ENCODE measurements at regions not wholly inside any gene's neighbourhood (a gene's known extent, or its start where the extent isn't known, plus 50 kb on each side); places are given as distances from the start of the nearest gene placed in this dataset.

DNA sequence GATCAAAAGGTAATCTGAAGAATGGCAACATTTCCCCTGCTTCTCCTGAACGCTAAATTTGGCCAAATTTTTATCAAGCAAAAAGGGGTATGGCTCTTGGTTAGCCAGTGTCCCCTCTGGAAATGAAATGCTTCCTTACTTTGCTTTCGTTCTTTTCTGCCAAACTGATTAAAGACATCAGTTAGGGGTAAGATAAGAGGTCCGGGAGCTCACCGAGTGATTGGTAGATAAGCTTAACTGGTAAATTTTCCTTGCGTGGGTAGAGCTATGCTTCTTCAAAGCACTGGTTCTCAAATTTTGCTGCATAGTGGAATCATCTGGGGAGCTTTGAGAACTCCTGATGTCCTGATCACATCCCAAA lies 62.7 kb upstream of the MAPRE2 start:
- no peak for DNase-seq (ENCODE audit: low spot score)

DNA sequence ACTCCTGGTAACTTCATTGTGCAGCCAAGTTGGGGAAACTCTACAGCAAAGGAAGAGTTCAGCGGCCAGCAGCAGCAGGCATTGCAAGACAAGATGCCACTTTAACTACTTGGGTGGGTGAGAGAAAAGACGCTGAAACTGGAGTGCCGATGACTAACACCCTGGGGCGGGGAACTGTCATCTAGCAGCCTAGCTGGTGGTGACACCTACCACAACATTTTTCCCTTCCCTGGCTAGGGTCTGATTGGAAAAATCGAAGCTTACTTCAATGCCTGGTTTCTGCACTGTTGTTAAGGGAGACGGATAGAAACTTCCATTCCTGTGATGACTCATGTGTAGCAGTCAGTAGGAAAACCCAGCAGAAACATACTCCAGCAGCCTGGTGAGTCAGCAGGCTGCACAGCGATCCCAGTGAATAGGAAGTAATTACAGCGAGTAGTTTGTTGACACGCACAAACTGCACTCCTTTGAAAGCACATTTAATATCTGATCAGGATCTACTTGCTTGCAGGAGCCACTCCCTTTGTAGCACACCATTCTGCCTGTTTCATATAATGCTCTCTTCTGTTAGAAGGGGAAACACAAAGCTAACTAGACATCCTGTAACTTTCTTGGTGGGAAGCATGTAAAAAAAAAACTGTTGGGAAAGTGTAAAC lies 62.1 kb upstream of the MAPRE2 start:
- DNase-seq (ENCODE audit: low spot score), result peak; percentile 94

- no peak for DNase-seq (ENCODE audit: low spot score)
These were observed 59.7 kb upstream of the MAPRE2 start for GRCh38 chr18:34981487-34981886.

GRCh38 chr18:34985963-34986362 lies 55.2 kb upstream of the MAPRE2 start:
- no peak for DNase-seq (ENCODE audit: low spot score)

DNA sequence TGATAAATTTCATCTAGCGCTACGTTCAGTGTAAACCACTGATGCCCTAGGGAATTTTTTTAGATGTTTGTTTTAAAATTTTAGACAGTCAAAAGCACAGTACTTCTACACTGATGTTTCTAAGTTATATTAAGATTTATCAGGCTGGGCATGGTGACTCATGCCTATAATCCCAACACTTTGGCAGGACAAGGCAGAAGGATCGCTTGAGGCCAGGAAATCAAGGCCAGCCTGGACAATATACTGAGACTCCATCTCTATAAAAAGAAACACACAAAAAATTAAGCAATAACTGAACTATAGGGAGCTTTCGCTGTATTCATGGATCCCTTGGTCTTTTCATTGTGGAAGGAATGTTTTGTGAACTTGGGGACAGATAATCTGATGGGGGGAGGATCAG lies 50.6 kb upstream of the MAPRE2 start:
- DNase-seq (ENCODE audit: low spot score), result no peak

GRCh38 chr18:34991152-34991551 lies 50.1 kb upstream of the MAPRE2 start:
- peak; percentile 94 for DNase-seq (ENCODE audit: low spot score)
